AG10803 (cell line): ENCODE measurements at regions not wholly inside any gene's neighbourhood (a gene's known extent, or its start where the extent isn't known, plus 50 kb on each side); places are given as distances from the start of the nearest gene placed in this dataset.

Source experiments
- DNase-seq: peaks from one replicate; pipeline ENCODE4 v3.0.0; 2010; ENCODE audit warnings: low read depth
- H3K4me3 ChIP-seq: 2 replicates; pipeline ENCODE4 v1.5.1; 2011; ENCODE audit warnings: mild to moderate bottlenecking, low read length, control low read depth
- TF ChIP-seq, protein P1 (sequence below): conservative IDR thresholded peaks from 2 replicates; pipeline ENCODE4 v1.5.1; 2011; ENCODE audit warnings: mild to moderate bottlenecking, low read length, control low read depth, inconsistent platforms

DNA sequence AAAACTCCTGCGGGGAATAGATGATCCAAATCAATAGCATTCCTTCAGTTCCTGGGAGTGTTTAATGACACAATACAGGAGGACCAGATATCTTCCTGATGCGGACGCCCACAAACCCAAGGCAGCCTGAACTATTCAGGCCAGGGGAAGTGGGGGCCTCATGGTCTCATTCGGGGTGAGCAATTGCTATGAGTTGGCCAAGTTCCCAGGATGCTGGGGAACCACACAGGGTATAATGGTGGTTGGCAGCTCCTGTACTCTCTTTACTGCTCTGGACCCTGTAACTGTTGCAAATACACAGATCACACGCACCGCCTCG, 401.2 kb downstream of the IRS2 start:
- peak; percentile 58 for DNase-seq
- H3K4me3 ChIP-seq: no peak overlapping the region
- TF ChIP-seq, protein P1, sequence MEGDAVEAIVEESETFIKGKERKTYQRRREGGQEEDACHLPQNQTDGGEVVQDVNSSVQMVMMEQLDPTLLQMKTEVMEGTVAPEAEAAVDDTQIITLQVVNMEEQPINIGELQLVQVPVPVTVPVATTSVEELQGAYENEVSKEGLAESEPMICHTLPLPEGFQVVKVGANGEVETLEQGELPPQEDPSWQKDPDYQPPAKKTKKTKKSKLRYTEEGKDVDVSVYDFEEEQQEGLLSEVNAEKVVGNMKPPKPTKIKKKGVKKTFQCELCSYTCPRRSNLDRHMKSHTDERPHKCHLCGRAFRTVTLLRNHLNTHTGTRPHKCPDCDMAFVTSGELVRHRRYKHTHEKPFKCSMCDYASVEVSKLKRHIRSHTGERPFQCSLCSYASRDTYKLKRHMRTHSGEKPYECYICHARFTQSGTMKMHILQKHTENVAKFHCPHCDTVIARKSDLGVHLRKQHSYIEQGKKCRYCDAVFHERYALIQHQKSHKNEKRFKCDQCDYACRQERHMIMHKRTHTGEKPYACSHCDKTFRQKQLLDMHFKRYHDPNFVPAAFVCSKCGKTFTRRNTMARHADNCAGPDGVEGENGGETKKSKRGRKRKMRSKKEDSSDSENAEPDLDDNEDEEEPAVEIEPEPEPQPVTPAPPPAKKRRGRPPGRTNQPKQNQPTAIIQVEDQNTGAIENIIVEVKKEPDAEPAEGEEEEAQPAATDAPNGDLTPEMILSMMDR: no peak

DNA sequence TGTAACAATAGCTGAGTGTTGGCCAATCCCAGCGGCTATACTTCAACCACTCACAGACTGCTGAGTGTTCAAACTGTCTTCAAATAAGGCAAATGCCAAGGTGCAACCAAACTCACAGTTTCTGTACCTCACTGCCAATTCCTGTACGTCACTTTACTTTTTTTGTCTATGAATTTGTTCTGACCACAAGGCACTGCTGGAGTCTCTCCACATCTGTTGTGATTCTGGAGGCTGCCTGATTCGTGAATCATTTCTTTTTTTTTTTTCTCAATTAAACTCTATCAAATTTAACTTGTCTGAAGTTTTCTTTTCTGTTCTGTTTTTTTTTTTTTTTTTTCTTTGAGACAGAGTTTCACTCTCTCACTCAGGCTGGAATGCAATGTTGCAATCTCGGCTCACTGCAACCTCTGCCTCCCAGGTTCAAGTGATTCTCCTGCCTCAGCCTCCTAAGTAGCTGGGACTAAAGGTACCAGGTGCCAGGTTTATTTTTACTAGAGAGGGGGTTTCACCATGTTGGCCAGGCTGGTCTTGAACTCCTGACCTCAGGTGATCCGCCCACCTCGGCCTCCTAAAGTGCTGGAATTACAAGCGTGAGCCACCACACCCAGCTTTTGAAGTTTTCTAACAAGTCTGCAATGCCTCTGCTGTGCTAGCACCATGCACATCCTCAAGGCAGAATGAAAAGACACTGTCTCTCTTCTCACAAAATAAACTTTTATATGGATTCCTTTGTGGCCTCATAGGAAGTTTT, 401.7 kb downstream of the IRS2 start:
- TF ChIP-seq, protein P1: no peak
- peak; percentile 98 for DNase-seq
- H3K4me3 ChIP-seq: no peak overlapping the region

DNA sequence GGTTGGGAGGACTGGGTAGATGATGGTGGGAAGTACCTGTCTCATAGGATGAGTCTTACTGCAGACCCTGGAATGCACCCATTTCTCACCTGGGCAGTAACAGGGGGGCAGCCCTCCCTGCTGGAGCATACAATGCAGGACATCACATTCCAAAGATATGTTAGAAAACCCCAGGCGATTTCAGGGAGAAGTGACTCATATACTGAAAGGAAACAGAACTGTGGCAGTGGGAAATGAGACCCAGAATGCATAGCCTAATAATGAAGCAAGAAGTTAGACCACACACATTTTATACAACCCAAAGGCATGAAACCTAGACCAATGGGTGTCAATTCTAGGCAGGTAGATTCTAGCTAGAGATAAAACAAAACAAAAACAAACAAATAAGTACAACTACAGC, 402.7 kb downstream of the IRS2 start:
- no peak overlapping the region for H3K4me3 ChIP-seq
- DNase-seq: peak; percentile 86
- TF ChIP-seq, protein P1: peak; percentile 22

DNA sequence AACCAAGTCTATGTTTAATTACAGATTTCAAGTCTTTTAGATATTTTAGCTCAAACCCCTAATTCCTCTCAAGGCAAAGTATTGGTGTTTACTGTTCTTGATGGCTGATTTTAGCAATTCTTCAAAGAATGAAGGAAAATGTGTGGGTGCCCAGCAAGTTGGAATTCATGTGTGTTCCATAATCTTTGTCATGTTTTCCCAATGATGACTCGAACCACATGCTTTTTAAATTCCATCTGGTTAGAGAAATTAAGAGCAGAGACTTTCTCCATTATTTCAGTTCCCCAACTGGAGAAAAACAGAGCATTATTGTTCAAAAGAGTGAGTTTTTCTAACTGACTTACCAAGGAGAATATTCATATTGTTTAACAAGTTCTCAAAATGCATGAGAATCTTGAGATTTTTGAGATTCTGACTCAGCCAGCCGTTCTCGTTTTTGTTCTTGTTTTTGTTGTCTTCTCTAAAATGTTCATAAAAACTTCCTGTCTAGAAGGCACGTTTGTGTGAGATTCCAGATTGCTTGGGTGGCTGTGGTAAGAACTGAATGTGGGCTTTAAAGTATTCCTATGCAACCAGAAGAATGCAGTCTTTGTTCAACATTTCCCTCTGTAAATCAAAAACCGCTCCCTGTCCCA, 404.7 kb downstream of the IRS2 start:
- H3K4me3 ChIP-seq: no peak overlapping the region
- DNase-seq: peak; percentile 97
- TF ChIP-seq, protein P1: no peak

DNA sequence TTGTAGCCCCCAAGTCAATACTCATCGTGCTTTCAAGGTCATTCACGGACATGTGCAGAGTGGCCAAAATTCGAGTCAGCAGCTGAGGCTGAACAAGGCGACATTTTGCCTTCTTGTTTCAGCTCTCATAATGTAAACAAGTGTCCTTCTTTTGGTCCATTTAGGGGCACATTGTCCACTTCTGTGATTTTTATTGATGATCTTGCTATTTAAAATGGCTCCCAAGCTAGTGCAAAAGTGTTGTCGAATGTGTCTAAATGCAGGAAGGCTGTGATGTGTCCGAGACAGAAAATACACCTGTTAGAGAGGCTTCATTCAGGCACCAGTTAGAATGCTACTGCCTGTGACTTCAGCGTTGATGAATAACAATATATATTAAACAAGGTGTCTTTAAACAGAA, 405.9 kb downstream of the IRS2 start:
- DNase-seq: no peak
- H3K4me3 ChIP-seq: no peak overlapping the region
- TF ChIP-seq, protein P1: no peak

DNA sequence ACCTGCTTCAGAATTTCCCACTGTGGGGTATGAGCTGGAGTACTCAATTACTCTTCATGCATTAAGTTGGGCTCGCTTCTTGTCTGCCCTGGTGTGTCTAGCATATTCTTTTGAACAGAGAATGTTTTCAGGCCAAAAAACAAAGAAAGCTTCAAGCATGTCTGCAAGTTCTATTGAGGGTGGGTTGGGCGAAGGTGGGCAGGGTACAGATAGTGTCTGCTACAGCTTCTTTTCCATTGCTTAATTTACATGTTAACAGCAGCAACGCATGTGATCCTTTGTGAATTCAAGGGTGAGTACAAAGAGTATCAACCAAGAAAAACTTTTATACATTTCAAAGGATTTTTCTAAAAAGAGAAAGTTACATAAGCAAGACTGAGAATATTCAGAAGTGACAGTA, 406.5 kb downstream of the IRS2 start:
- TF ChIP-seq, protein P1: no peak
- DNase-seq: no peak
- H3K4me3 ChIP-seq: no peak overlapping the region

DNA sequence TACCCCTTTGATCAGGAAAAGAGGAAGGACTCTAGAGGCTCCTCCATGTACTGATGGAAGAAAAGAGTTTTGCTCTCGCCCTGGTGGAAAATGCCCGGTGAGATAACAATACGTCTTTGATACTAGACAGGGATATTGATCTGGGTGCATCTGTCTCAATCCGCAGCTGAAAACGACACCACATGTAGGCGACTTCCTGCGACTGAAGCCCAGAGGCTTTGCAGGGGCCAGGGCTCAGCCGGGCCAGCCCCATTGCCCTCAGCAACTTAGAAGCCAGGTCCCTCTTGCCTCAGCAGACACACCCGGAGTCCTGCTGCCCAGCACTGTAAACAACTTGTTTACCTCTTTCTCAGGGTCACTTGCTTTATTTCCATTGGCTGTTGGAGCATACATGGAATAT, 409.4 kb downstream of the IRS2 start:
- TF ChIP-seq, protein P1: no peak
- no peak overlapping the region for H3K4me3 ChIP-seq
- no peak for DNase-seq
